ENCODE measurements at regions not wholly inside any gene's neighbourhood (a gene's known extent, or its start where the extent isn't known, plus 50 kb on each side); places are given as distances from the start of the nearest gene placed in this dataset.
"Not testable (repeated sequence)": the region's sequence is repeated elsewhere in the genome, so short reads cannot be mapped to it uniquely, and the experiment has no call there.

DNA sequence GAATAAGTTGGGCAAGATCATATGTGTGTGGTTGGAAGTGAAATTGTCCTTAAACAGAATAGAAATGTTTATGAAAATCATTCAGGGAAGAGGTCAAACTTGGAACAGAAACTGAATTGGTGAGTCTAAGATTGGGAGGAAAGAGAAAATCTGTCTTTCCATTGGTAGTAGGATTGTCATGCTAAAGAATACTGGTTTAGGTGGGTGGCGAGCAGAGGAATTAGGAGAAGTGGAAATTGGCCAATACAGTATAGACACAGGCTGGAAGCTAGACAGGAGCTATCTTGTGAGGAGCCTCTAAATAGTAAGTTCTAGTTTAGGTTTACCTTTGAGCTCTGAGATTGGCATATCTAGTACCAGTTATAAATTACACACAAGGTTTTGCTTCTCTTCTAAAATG, 80.9 kb upstream of the KYNU start:
- H3K27me3 ChIP-seq (replicated peaks; ENCODE audit: insufficient read depth) = no peaks in the 10 kb centered on the region
- intact Hi-C loops (cut with DNase I) = loop anchor here (10.0 kb wide), 1 partner anchor 188 kb away; no protein-coding TSS in a partner anchor
- no peak for TF ChIP-seq POLR2A (IDR thresholded peaks at IDR 0.05)
- TF ChIP-seq, protein P1, sequence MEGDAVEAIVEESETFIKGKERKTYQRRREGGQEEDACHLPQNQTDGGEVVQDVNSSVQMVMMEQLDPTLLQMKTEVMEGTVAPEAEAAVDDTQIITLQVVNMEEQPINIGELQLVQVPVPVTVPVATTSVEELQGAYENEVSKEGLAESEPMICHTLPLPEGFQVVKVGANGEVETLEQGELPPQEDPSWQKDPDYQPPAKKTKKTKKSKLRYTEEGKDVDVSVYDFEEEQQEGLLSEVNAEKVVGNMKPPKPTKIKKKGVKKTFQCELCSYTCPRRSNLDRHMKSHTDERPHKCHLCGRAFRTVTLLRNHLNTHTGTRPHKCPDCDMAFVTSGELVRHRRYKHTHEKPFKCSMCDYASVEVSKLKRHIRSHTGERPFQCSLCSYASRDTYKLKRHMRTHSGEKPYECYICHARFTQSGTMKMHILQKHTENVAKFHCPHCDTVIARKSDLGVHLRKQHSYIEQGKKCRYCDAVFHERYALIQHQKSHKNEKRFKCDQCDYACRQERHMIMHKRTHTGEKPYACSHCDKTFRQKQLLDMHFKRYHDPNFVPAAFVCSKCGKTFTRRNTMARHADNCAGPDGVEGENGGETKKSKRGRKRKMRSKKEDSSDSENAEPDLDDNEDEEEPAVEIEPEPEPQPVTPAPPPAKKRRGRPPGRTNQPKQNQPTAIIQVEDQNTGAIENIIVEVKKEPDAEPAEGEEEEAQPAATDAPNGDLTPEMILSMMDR (IDR thresholded peaks at IDR 0.05) = no peak
- TF ChIP-seq POLR2AphosphoS5 (IDR thresholded peaks at IDR 0.05) = no peak
- no peaks in the 10 kb centered on the region for H3K4me1 ChIP-seq (replicated peaks)
- H3K27ac ChIP-seq = no peak overlapping the region
- DNase-seq (ENCODE audit: low spot score) = no peak
- 86% methylated on average over 1 of the region's 1 CpG for WGBS
- H3K9me3 ChIP-seq = no peaks in the 10 kb centered on the region
- no peaks in the 10 kb centered on the region for H3K36me3 ChIP-seq
- no peak overlapping the region for H3K4me3 ChIP-seq

DNA sequence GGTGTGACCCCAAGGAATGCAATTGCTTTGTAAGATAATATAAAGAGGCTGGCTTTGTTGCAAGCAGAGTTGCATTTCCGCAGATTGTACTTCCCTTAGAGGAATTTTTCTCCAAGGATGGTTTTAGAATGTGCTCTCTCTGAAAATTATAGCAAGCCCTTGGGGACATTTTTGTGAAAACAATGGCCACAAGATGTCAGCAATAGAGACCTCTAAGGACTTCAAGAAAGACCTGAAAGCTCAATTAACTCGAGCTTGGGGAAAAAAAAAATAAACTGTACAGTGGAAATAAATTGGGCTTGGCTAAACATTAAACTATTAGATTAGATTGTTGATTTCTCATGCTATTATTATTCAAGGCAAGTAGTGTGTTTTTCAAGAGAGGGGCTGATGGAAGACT, 81.3 kb upstream of the KYNU start:
- Histone ChIP-seq H3K36me3 (no peaks in the 10 kb centered on the region), H3K4me3 (no peak overlapping the region), H3K27me3 (replicated peaks; ENCODE audit: insufficient read depth) (no peaks in the 10 kb centered on the region), H3K27ac (no peak overlapping the region), H3K4me1 (replicated peaks) (no peaks in the 10 kb centered on the region), H3K9me3 (no peaks in the 10 kb centered on the region)
- intact Hi-C loops (cut with DNase I) = loop anchor here (10.0 kb wide), 1 partner anchor 189 kb away; no protein-coding TSS in a partner anchor
- no peak for TF ChIP-seq POLR2A (IDR thresholded peaks at IDR 0.05)
- TF ChIP-seq, protein P1 (IDR thresholded peaks at IDR 0.05) = peak in 1 of 4 experiments; percentile 13
- DNase-seq (ENCODE audit: low spot score) = no peak
- WGBS = 34% methylated on average over 2 of the region's 2 CpGs

DNA sequence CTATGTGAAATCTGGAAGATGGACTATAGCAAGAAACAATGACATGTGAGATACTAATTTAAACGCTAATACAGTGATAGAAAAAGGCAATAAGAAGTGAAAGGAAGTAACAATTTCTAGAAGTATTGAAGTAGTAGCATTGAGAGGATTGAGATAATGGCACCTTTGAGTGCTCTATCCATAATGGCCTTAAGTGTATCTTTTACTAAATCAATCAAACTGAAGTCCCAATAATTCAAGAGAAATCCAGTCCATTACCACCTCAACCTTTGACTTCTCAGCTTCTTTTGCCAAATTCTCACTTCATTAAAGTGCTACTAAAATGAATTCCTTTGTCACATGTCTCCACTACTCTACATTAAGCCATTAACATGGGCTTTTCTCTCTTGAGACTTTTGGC, 82.6 kb upstream of the KYNU start:
- Histone ChIP-seq H3K27ac (no peak overlapping the region), H3K9me3 (no peaks in the 10 kb centered on the region), H3K27me3 (replicated peaks; ENCODE audit: insufficient read depth) (no peaks in the 10 kb centered on the region), H3K36me3 (no peaks in the 10 kb centered on the region), H3K4me3 (no peak overlapping the region), H3K4me1 (replicated peaks) (no peaks in the 10 kb centered on the region)
- intact Hi-C loops (cut with DNase I) = loop anchor here (10.0 kb wide), 1 partner anchor 190 kb away; no protein-coding TSS in a partner anchor
- 98% methylated on average over 1 of the region's 1 CpG for WGBS
- TF ChIP-seq POLR2A (IDR thresholded peaks at IDR 0.05) (no peak), POLR2AphosphoS5 (IDR thresholded peaks at IDR 0.05) (no peak)
- TF ChIP-seq, protein P1 (IDR thresholded peaks at IDR 0.05) = no peak
- DNase-seq (ENCODE audit: low spot score) = no peak

DNA sequence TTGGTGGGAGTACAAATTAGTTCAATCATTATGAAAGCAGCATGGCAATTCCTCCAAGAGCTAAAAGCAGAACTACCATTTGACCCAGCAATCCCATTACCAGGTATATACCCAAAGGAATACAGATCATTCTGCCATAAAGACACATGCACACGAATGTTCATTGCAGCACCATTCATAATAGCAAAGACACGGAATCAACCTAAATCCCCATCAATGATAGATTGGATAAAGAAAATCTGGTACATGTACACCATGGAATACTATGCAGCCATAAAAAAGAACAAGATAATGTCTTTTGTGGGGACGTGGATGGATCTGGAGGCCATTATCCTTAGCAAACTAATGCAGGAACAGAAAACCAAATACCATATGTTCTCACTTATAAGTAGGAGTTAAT, 85.1 kb upstream of the KYNU start:
- H3K4me1 ChIP-seq (replicated peaks); H3K27me3 ChIP-seq (replicated peaks; ENCODE audit: insufficient read depth); H3K36me3 ChIP-seq; DNase-seq (ENCODE audit: low spot score); H3K27ac ChIP-seq; H3K4me3 ChIP-seq; H3K9me3 ChIP-seq: not testable (repeated sequence)
- intact Hi-C loops (cut with DNase I) = loop anchor here (10.0 kb wide), 1 partner anchor 192 kb away; no protein-coding TSS in a partner anchor
- 93% methylated on average over 3 of the region's 3 CpGs for WGBS

DNA sequence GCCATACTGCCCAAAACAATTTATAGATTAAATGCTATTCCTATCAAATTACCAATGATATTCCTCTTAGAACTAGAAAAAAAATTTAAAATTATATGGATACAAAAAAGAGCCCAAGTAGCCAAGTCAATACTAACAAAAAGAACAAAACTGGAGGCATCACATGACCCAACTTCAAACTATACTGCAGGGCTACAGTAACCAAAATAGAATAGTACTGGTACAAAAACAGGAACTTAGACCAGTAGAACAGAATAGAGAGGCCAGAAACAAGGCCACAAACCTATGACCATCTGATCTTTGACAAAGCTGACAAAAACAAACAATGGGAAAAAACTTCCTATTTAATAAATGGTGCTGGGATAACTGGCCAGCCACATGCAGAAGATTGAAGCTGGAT, 86.1 kb upstream of the KYNU start:
- intact Hi-C loops (cut with DNase I) = loop anchor here (10.0 kb wide), 1 partner anchor 193 kb away; no protein-coding TSS in a partner anchor
- DNase-seq (ENCODE audit: low spot score) = no peak

More for the DNA sequence above, 86.1 kb upstream of the KYNU start:
- Histone ChIP-seq H3K27ac (no peak overlapping the region), H3K27me3 (replicated peaks; ENCODE audit: insufficient read depth) (no peaks in the 10 kb centered on the region), H3K4me3 (no peak overlapping the region), H3K36me3 (no peaks in the 10 kb centered on the region), H3K9me3 (no peaks in the 10 kb centered on the region), H3K4me1 (replicated peaks) (no peaks in the 10 kb centered on the region)
- TF ChIP-seq POLR2AphosphoS5 (IDR thresholded peaks at IDR 0.05) (no peak), POLR2A (IDR thresholded peaks at IDR 0.05) (no peak)
- TF ChIP-seq, protein P1 (IDR thresholded peaks at IDR 0.05) = no peak
